ENCODE measurements at regions not wholly inside any gene's neighbourhood (a gene's known extent, or its start where the extent isn't known, plus 50 kb on each side); places are given as distances from the start of the nearest gene placed in this dataset.
"Not testable (repeated sequence)": the region's sequence is repeated elsewhere in the genome, so short reads cannot be mapped to it uniquely, and the experiment has no call there.

DNA sequence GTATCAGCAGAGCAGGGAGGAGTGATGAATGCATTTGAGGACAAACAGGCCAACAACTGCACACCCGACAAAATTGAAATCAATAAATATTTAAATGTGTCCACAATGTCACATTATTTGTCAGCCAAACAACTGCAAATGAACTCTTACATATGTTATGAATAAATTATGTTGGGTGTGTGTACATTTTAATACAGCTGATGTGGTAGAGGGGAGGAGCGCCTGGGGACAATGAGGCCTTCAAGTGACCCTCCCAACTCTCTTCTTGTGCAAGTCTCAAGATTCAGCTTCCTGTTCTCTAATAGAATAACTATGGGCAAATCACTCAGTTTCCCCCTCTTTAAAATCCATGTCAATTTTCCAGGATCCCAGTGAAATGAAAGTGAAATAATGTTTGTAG is 303.2 kb downstream of the TSHZ3 start:
- H3K27ac ChIP-seq: no peak overlapping the region
- no peaks in the 10 kb centered on the region for H3K9me3 ChIP-seq
- no peak overlapping the region for H3K4me3 ChIP-seq
- H3K27me3 ChIP-seq (replicated peaks; ENCODE audit: insufficient read depth): no peaks in the 10 kb centered on the region
- no peaks in the 10 kb centered on the region for H3K36me3 ChIP-seq
- DNase-seq (ENCODE audit: low spot score): no peak
- intact Hi-C loops (cut with DNase I): no loop called here
- no peaks in the 10 kb centered on the region for H3K4me1 ChIP-seq (replicated peaks)
- WGBS: 83% methylated on average over 2 of the region's 2 CpGs
- TF ChIP-seq POLR2A (IDR thresholded peaks at IDR 0.05): no peak
- no peak for TF ChIP-seq CTCF (IDR thresholded peaks at IDR 0.05)
- TF ChIP-seq POLR2AphosphoS5 (IDR thresholded peaks at IDR 0.05): no peak

- H3K36me3 ChIP-seq: no peaks in the 10 kb centered on the region
- no peaks in the 10 kb centered on the region for H3K9me3 ChIP-seq
- H3K27ac ChIP-seq: no peak overlapping the region
- 91% methylated on average over 2 of the region's 2 CpGs for WGBS
- H3K27me3 ChIP-seq (replicated peaks; ENCODE audit: insufficient read depth): no peaks in the 10 kb centered on the region
- H3K4me1 ChIP-seq (replicated peaks): no peaks in the 10 kb centered on the region
- intact Hi-C loops (cut with DNase I): no loop called here
- H3K4me3 ChIP-seq: no peak overlapping the region
- no peak for DNase-seq (ENCODE audit: low spot score)
- TF ChIP-seq POLR2A (IDR thresholded peaks at IDR 0.05) (no peak), CTCF (IDR thresholded peaks at IDR 0.05) (no peak), POLR2AphosphoS5 (IDR thresholded peaks at IDR 0.05) (no peak)
Observed at GRCh38 chr19:31041461-31041860, 307.8 kb downstream of the TSHZ3 start.

DNA sequence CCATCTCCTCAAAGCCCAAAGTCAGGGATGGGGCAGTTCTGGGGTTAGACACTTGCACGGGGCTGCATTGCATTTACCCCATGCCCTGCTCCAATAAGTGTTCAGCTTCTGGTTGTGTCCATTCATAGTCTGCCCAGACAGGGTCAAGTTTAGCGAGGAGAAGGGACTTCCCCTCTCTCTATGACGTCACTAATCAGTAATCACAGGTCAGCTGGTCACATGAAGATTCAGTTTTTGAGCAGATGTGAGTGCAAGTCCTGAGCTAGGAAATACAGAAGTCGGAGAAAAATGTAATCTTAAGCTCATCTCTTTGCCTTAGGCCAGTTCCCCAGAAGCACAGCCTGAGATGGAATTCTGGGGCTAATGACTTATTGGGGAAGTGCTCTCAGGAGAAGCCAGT is 310.1 kb downstream of the TSHZ3 start:
- no peaks in the 10 kb centered on the region for H3K9me3 ChIP-seq
- H3K4me3 ChIP-seq: no peak overlapping the region
- H3K27me3 ChIP-seq (replicated peaks; ENCODE audit: insufficient read depth): no peaks in the 10 kb centered on the region
- intact Hi-C loops (cut with DNase I): no loop called here
- H3K27ac ChIP-seq: no peak overlapping the region
- no peak for DNase-seq (ENCODE audit: low spot score)
- TF ChIP-seq POLR2AphosphoS5 (IDR thresholded peaks at IDR 0.05) (no peak), POLR2A (IDR thresholded peaks at IDR 0.05) (no peak), CTCF (IDR thresholded peaks at IDR 0.05) (no peak)
- no peaks in the 10 kb centered on the region for H3K4me1 ChIP-seq (replicated peaks)
- no peaks in the 10 kb centered on the region for H3K36me3 ChIP-seq
- WGBS: 82% methylated on average over 4 of the region's 4 CpGs

DNA sequence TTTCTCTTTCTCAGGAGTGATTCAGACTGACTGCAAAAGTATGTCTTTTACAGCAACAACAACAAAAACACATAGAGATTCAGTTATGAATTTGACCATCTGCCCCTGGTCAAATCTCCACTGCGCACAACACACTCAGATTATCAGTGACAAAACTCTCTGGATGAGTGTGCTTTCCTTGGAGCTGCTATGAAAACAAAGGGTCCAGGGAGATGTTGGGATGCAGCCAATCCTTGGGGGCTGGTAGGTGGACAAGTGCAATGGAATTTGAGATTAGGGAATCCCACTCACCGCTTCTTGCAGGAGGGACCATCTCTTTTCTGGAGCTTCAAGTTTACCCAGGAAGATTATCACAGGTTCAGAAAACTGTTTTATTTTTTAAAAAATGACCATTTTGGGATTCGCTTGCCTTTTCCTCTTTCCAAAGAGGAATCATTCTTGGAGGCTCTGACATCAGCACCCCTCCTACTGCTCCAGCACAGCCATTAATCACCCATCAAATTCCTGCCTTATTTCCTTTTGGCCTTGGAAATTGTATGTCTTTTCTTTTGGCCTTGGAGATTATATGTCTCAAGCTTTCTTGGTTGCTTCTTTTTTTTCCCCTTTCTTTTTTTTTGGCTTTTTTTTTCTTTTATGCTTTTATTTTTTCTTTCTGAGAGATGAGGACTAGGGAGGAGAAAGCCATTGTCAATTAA is 311.8 kb downstream of the TSHZ3 start:
- no peaks in the 10 kb centered on the region for H3K36me3 ChIP-seq
- intact Hi-C loops (cut with DNase I): no loop called here
- no peaks in the 10 kb centered on the region for H3K9me3 ChIP-seq
- WGBS: 85% methylated on average over 3 of the region's 3 CpGs
- no peaks in the 10 kb centered on the region for H3K4me1 ChIP-seq (replicated peaks)
- TF ChIP-seq POLR2AphosphoS5 (IDR thresholded peaks at IDR 0.05) (no peak), CTCF (IDR thresholded peaks at IDR 0.05) (no peak), POLR2A (IDR thresholded peaks at IDR 0.05) (no peak)
- H3K4me3 ChIP-seq: no peak overlapping the region
- no peak for DNase-seq (ENCODE audit: low spot score)
- H3K27ac ChIP-seq: no peak overlapping the region
- H3K27me3 ChIP-seq (replicated peaks; ENCODE audit: insufficient read depth): no peaks in the 10 kb centered on the region

GRCh38 chr19:31031455-31031854 is 317.8 kb downstream of the TSHZ3 start:
- DNase-seq (ENCODE audit: low spot score); H3K27ac ChIP-seq; intact Hi-C loops (cut with DNase I); H3K36me3 ChIP-seq; H3K4me1 ChIP-seq (replicated peaks); H3K27me3 ChIP-seq (replicated peaks; ENCODE audit: insufficient read depth); H3K9me3 ChIP-seq; H3K4me3 ChIP-seq: not testable (repeated sequence)
- WGBS: 93% methylated on average over 4 of the region's 4 CpGs

Measured in prostate gland (tissue), 2 donors.